ENCODE measurements at regions not wholly inside any gene's neighbourhood (a gene's known extent, or its start where the extent isn't known, plus 50 kb on each side); places are given as distances from the start of the nearest gene placed in this dataset.

GRCh38 chr6:120026791-120027190, 677.2 kb upstream of the MAN1A1 start:
- no peak for DNase-seq

GRCh38 chr6:120010075-120010474, 660.5 kb upstream of the MAN1A1 start:
- DNase-seq: no peak

- DNase-seq: no peak
Observed at GRCh38 chr6:120005292-120005976, 655.9 kb upstream of the MAN1A1 start.

GRCh38 chr6:119986934-119987549, 637.5 kb upstream of the MAN1A1 start:
- no peak for DNase-seq

- no peak for DNase-seq
Observed at GRCh38 chr6:119985952-119986736, 636.6 kb upstream of the MAN1A1 start.

- no peak for DNase-seq
Observed at GRCh38 chr6:119980802-119981201, 631.2 kb upstream of the MAN1A1 start.

- no peak for DNase-seq
Observed at GRCh38 chr6:119979862-119980261, 630.3 kb upstream of the MAN1A1 start.

GRCh38 chr6:119978274-119978889, 628.8 kb upstream of the MAN1A1 start:
- no peak for DNase-seq

GRCh38 chr6:119974430-119975159, 625.0 kb upstream of the MAN1A1 start:
- no peak for DNase-seq

GRCh38 chr6:119966484-119966883, 616.9 kb upstream of the MAN1A1 start:
- DNase-seq: no peak

GRCh38 chr6:119965900-119966299, 616.3 kb upstream of the MAN1A1 start:
- DNase-seq: no peak

GRCh38 chr6:119965008-119965407, 615.4 kb upstream of the MAN1A1 start:
- no peak for DNase-seq

GRCh38 chr6:119962505-119962904, 612.9 kb upstream of the MAN1A1 start:
- DNase-seq: no peak

GRCh38 chr6:119961450-119961849, 611.9 kb upstream of the MAN1A1 start:
- no peak for DNase-seq

GRCh38 chr6:119960456-119960855, 610.9 kb upstream of the MAN1A1 start:
- DNase-seq: no peak

GRCh38 chr6:119960036-119960435, 610.5 kb upstream of the MAN1A1 start:
- no peak for DNase-seq

GRCh38 chr6:119957195-119957594, 607.6 kb upstream of the MAN1A1 start:
- DNase-seq: no peak

GRCh38 chr6:119952696-119953095, 603.1 kb upstream of the MAN1A1 start:
- DNase-seq: no peak

- DNase-seq: no peak
Observed at GRCh38 chr6:119950681-119951080, 601.1 kb upstream of the MAN1A1 start.

GRCh38 chr6:119942078-119942752, 592.7 kb upstream of the MAN1A1 start:
- DNase-seq: no peak

- DNase-seq: no peak
Observed at GRCh38 chr6:119938752-119939151, 589.2 kb upstream of the MAN1A1 start.

GRCh38 chr6:119934816-119935215, 585.3 kb upstream of the MAN1A1 start:
- no peak for DNase-seq
